HG03469 (cell line): ENCODE measurements at regions not wholly inside any gene's neighbourhood (a gene's known extent, or its start where the extent isn't known, plus 50 kb on each side); places are given as distances from the start of the nearest gene placed in this dataset.

ENCODE experiments used
- ATAC-seq: cut with Tn5 transposase; IDR thresholded peaks from one replicate; pipeline ENCODE4 v1.9.1; 2021; ENCODE audit warnings: mild to moderate bottlenecking, moderate library complexity, moderate number of reproducible peaks; ENCODE audit not compliant: unreplicated experiment

GRCh38 chr16:66290431-66290830, 76.1 kb upstream of the CDH5 start:
- no peak for ATAC-seq

GRCh38 chr16:66289986-66290385, 76.5 kb upstream of the CDH5 start:
- ATAC-seq: no peak

- ATAC-seq: no peak
Observed at GRCh38 chr16:66289051-66289680, 77.3 kb upstream of the CDH5 start.

- ATAC-seq: no peak
Observed at GRCh38 chr16:66287926-66288325, 78.6 kb upstream of the CDH5 start.

GRCh38 chr16:66287416-66287815, 79.1 kb upstream of the CDH5 start:
- no peak for ATAC-seq

- no peak for ATAC-seq
Observed at GRCh38 chr16:66286527-66286926, 80.0 kb upstream of the CDH5 start.

- ATAC-seq: no peak
Observed at GRCh38 chr16:66278604-66279262, 87.8 kb upstream of the CDH5 start.

- ATAC-seq: no peak
Observed at GRCh38 chr16:66278111-66278531, 88.4 kb upstream of the CDH5 start.

- no peak for ATAC-seq
Observed at GRCh38 chr16:66277311-66278070, 89.0 kb upstream of the CDH5 start.

- ATAC-seq: no peak
Observed at GRCh38 chr16:66275775-66276428, 90.6 kb upstream of the CDH5 start.

- peak; percentile 39 for ATAC-seq
Observed at GRCh38 chr16:66274335-66275110, 92.0 kb upstream of the CDH5 start.

- no peak for ATAC-seq
Observed at GRCh38 chr16:66273644-66274334, 92.7 kb upstream of the CDH5 start.

GRCh38 chr16:66273053-66273452, 93.4 kb upstream of the CDH5 start:
- ATAC-seq: no peak

- no peak for ATAC-seq
Observed at GRCh38 chr16:66272461-66272860, 94.0 kb upstream of the CDH5 start.

- ATAC-seq: no peak
Observed at GRCh38 chr16:66271074-66272060, 95.1 kb upstream of the CDH5 start.

- no peak for ATAC-seq
Observed at GRCh38 chr16:66270333-66270927, 96.1 kb upstream of the CDH5 start.

GRCh38 chr16:66269617-66270332, 96.7 kb upstream of the CDH5 start:
- ATAC-seq: no peak
